ES-I3 (cell line): ENCODE measurements at regions not wholly inside any gene's neighbourhood (a gene's known extent, or its start where the extent isn't known, plus 50 kb on each side); places are given as distances from the start of the nearest gene placed in this dataset.
"Not testable (repeated sequence)": the region's sequence is repeated elsewhere in the genome, so short reads cannot be mapped to it uniquely, and the experiment has no call there.

Experiments
- H3K36me3 ChIP-seq: 2 replicates; pipeline ENCODE4 v1.6.1; 2013; ENCODE audit warnings: mild to moderate bottlenecking, low read length, control low read depth, moderate library complexity; ENCODE audit not compliant: insufficient read depth
- H3K4me1 ChIP-seq: 2 replicates; pipeline ENCODE4 v1.6.1; 2013; ENCODE audit warnings: mild to moderate bottlenecking, control low read depth, low read length; ENCODE audit not compliant: insufficient read depth
- H3K9ac ChIP-seq: 2 replicates; pipeline ENCODE4 v1.6.1; 2013; ENCODE audit warnings: low read depth, mild to moderate bottlenecking, low read length, moderate library complexity
- H3K9me3 ChIP-seq: 2 replicates; pipeline ENCODE4 v1.6.1; 2013; ENCODE audit warnings: mild to moderate bottlenecking, low read length, moderate library complexity; ENCODE audit not compliant: control insufficient read depth, insufficient read depth

DNA sequence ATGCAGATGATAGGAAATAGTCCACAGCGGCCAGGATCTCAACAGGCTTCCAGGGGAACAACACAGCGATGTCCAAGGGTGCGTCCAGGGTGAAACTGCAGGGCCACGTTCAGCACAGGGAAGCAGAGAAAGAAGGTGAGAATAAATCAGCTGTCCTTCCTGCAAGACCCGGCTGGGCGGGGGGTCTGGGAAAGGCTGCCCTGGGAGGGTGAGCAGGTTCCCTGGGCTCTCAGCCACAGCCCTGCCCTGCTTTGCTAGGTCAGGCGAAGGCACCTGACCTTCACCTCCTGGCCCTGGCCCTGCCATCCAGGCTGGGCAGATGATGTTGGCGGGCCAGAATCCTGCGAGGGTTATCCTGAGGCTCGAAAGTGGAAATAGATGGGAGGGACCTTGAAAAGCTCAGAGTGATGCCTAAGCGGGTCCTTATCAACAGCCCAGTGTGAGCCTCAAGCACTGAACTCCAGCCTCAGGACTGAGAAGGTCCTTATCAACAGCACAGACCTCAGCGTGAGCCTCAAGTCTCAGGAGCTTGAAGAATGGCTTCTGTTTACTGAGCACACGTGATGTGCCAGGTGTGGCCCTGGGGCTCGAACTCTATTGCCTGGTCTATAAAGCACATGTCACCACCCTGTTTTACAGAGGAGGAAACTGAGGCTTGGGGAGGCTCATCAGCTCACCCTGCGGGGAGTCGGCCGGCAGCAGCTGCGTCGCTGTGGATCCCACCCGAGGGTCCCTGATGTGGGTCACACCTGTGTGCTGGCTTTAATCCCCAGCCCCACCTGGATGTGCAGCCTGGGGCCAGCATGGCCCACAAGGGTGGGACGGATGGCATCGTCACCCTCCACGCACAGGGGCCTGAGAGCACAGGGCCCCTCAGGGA, 191.1 kb downstream of the BANP start:
- H3K4me1 ChIP-seq, H3K36me3 ChIP-seq, H3K9me3 ChIP-seq, H3K9ac ChIP-seq: not testable (repeated sequence)

- not testable (repeated sequence) for H3K9me3 ChIP-seq, H3K36me3 ChIP-seq, H3K9ac ChIP-seq, H3K4me1 ChIP-seq
Observed at GRCh38 chr16:88143122-88144027, 192.1 kb downstream of the BANP start.

DNA sequence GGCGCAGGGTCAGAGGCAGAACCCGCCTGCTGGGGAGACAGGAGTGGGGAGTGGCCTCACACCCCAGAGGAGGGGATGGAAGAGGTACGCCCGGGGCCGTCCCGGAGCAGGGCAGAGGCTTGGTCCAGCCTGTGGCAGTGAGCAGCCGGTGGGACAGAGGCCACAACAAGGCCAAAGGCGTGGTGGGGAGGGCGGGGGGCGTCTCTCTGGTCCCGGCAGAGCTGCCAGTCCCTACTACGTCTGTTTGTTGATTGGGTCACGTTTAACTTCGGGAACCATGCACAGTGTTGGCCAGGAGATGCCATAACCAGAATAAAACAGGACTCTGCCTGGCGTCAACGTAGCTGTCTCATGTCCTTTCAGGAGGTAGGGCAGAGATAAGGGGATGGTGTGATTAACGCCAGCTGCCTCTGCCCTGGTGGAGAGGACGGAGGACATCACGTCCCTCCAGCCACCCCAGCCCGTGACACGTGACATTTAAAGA, 192.8 kb downstream of the BANP start:
- Histone ChIP-seq H3K4me1 (no peaks in the 10 kb centered on the region), H3K9ac (no peak overlapping the region), H3K36me3 (no peaks in the 10 kb centered on the region)

DNA sequence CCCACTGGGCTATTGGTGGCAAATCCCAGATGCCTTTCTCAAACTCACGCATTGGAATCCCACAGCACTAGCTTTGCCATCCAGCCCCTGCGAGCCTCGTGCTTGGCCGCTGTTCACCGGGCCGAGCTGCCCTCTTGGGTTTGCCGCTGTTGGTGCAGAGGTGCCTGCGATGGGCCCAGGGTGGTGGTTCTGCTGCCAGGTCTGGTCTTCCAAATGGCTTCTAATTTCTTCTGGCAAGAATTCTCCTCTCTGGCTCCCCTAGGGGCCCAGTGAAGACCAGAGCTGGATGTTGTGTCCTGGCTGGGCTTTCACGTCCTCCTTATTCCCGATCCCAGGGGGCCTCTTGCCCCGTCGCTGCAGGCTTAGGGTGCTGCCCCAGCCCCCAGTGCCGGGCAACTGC, 194.1 kb downstream of the BANP start:
- not testable (repeated sequence) for H3K9me3 ChIP-seq, H3K4me1 ChIP-seq, H3K36me3 ChIP-seq, H3K9ac ChIP-seq

More for the DNA sequence above, 192.8 kb downstream of the BANP start:
- H3K9me3 ChIP-seq, result no peaks in the 10 kb centered on the region; the same call in 1 of the 2 replicates

- H3K9me3 ChIP-seq, H3K4me1 ChIP-seq, H3K9ac ChIP-seq, H3K36me3 ChIP-seq: not testable (repeated sequence)
Observed at GRCh38 chr16:88145824-88146405, 194.7 kb downstream of the BANP start.

- H3K4me1 ChIP-seq, H3K9ac ChIP-seq, H3K36me3 ChIP-seq, H3K9me3 ChIP-seq: not testable (repeated sequence)
Observed at GRCh38 chr16:88148078-88148477, 196.8 kb downstream of the BANP start.

GRCh38 chr16:88148682-88149081, 197.4 kb downstream of the BANP start:
- not testable (repeated sequence) for H3K9ac ChIP-seq, H3K4me1 ChIP-seq, H3K36me3 ChIP-seq, H3K9me3 ChIP-seq

DNA sequence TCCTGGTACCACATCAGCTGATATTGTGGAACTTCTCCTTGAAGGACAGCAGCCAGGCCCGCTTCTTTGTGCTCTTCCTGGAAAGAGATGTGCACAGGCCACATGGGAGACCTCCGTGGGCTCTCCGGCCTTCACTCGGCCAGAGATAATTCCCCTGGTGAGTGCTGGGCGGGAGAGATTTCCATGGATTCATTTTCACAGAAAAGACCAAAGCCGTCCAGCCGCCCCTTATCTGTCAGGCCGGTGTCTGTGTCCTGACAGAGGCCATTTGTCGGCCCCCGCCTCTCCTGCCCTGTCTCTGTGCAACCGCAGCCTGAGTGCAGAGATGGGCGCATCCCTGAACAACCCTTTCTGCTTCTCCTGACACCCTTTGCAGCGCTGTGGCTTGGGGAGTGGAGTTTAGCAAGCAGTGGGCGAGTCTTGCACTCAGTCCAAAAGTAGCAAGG, 197.9 kb downstream of the BANP start:
- H3K4me1 ChIP-seq, H3K9me3 ChIP-seq, H3K36me3 ChIP-seq, H3K9ac ChIP-seq: not testable (repeated sequence)

DNA sequence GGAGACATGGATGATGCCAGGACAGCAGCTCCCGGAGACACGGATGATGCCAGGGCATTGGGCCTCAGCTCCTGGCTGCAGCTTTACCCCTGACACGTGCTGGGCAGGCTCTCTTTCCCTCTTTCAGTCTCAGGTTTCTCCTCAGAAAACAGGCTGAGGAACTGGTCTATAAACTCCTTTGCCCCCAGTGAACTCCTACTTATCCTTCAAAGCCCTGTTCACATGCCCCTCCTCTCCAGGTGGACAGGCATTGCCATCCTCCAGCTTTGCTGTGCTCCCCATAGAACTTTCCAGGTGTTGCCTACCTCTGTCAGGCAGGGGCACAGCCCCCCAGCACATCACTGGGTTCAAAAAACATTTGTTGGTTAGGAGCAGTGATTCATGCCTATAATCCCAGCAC, 198.4 kb downstream of the BANP start:
- not testable (repeated sequence) for H3K4me1 ChIP-seq, H3K9me3 ChIP-seq, H3K36me3 ChIP-seq, H3K9ac ChIP-seq

- H3K9me3 ChIP-seq, H3K9ac ChIP-seq, H3K36me3 ChIP-seq, H3K4me1 ChIP-seq: not testable (repeated sequence)
Observed at GRCh38 chr16:88150456-88151128, 199.4 kb downstream of the BANP start.

GRCh38 chr16:88151129-88151499, 199.9 kb downstream of the BANP start:
- not testable (repeated sequence) for H3K36me3 ChIP-seq, H3K9me3 ChIP-seq, H3K4me1 ChIP-seq, H3K9ac ChIP-seq

DNA sequence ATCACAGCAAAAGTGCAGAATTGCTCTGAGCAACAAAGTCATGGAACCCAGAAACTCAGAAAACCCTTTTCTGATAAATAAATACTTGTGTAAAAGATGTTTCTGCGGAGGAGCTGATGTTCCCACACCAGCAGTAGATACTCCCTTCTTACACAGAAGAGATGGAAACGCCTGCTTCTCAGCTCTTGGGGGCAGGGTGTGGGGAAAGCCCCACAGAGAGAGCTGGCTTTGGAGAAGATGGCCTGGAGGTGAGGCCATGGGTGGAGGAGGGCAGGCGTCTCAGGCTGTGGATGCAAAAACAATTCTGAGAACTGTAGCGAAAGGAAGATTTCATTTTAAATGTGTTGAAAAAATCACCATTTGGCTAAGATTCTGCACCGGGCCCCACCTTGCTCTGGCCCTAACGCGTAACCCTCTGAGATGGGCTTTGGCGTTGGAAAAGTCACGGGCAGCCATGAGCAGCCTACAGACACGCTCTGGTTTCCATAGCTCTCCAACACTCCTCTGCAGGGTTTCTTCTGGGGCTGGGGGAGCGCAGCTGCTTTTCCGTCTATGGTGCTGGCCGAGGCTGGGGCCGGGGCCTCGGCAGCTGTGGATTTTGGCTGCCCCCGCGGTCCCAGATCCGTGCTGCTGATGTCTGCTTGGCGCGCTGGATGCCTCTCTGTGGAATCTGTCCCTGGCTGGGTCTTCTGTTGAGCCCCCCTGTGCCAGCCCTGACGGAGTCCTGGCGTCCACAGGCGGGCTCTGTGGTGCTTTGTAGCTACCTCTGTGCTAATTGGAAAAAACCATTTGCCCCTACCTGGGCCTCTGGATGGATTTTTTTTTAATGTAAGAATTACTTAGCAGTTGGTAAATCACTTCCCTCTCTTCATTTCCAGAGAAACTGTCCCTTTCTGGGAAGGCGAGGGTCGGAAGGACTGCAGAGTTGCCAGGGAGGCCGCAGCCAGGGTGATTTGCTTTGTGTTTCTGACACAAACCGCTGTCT, 200.9 kb downstream of the BANP start:
- not testable (repeated sequence) for H3K36me3 ChIP-seq, H3K4me1 ChIP-seq, H3K9ac ChIP-seq, H3K9me3 ChIP-seq

GRCh38 chr16:88152879-88153278, 201.6 kb downstream of the BANP start:
- H3K36me3 ChIP-seq, H3K9me3 ChIP-seq, H3K4me1 ChIP-seq, H3K9ac ChIP-seq: not testable (repeated sequence)
